HG03039 (cell line): ENCODE measurements at regions not wholly inside any gene's neighbourhood (a gene's known extent, or its start where the extent isn't known, plus 50 kb on each side); places are given as distances from the start of the nearest gene placed in this dataset.
"Not testable (repeated sequence)": the region's sequence is repeated elsewhere in the genome, so short reads cannot be mapped to it uniquely, and the experiment has no call there.

Experiments
- ATAC-seq: cut with Tn5 transposase; IDR thresholded peaks from one replicate; pipeline ENCODE4 v1.9.1; 2021; ENCODE audit warnings: mild to moderate bottlenecking, moderate library complexity; ENCODE audit not compliant: unreplicated experiment

DNA sequence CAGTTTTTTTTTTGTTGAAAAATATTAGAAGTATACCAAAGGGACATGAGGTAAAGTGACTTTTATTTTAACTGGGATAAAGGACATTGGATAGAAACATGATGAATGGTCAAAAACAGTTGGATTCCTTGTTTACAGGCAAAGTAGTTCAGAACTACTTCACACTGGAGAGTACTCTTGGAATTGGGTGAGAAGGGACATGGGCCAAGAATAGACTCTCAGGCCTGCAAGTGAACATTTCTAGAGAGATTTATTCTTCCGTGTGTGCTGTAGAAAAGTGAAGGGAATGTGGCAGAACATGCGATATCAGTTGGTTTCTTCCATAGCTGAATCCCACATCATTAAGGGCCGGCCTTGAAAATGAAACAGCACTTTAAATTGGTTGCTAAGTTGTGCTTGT, 290.5 kb downstream of the ADGRL2 start:
- ATAC-seq = no peak

DNA sequence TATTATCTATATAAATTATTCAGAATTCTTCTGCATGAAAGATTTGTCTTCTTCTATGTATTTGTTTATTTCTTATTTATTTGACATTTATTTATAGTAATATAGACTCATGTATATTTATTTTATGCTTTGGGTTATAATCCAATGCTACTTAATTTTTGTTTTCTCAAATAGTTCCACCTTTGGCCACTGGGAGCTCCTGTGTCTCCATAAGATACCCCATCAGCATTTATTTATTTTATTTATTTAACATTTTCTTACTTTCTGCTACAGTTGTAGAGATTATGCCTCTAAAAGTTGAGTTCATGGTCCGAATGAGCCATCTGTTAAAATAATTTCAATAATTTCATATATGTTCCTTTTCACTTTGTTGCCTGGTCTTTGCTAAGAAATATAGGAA, 289.4 kb downstream of the ADGRL2 start:
- no peak for ATAC-seq

DNA sequence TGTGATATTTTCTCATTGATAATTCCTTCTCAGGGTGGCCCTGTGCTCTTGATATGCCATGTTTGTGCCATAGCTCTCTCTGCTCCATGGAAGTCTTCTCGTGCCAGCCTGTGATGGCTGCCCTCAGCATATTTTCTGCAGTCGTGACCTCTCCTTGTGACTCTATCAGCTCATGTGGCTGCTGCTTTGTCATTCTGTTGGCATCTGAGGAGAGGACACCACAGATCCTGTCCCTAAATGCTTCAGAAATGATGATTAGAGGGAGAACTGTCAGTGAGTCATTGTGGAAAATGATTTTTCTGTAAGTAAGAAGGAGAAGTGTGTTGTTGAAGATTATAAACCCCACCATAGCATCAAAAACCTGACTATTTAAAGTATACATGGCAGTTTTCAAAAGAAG, 286.0 kb downstream of the ADGRL2 start:
- no peak for ATAC-seq

DNA sequence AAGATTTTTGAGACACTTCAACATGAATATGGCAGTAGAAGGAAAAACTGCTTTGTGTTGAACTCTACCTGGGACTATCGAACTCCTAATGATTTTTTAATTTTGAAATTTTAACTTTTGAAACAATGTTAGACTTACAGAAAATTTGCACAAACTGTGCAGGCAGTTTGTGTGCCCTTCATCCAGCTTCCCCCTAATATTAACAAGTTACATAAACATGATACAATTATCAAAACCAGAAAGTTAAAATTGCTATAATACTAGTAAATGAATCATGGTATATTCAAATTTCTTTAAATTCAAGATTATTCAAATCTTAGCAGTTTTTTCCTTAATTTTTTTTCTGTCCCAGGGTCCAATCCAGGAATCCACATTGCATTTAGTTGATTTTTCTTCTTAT, 278.9 kb downstream of the ADGRL2 start:
- no peak for ATAC-seq

DNA sequence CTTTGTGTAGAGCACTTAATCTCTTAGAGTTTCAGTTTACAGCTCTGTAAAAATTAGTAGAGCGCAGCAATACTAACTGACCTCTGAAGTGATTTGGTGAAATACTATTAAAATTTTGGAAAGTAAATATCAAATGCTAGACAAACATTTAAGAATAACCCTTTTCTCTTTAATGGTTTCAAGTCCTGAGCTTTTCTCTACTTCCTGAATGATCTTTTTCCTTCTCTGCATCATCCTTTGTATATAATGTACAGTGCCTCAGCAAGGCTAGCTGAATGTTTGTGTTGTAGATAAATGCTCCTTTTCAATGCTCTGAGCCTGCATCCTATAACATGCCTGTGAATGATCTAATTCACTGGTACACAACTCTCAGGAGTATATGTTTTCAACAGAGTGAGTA, 272.9 kb downstream of the ADGRL2 start:
- ATAC-seq = no peak

DNA sequence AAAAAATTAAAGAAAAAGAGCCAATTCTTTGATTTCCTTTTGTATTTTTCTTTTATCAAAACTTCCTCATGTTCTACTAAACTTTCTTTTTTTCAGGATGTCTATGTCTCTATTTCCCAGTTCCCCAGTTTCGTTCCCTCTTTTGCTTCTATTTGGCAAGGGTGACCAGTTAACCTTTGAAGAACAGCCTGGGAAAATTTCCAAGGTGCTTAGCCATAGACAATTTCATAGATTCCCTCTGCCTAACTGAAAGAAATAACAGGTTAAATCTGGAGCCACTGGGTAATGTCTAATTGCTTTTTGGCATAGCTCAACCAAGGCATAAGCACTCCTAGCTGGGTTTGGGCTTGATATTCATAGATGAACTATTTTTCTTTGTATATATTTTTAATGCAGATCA, 272.3 kb downstream of the ADGRL2 start:
- no peak for ATAC-seq

DNA sequence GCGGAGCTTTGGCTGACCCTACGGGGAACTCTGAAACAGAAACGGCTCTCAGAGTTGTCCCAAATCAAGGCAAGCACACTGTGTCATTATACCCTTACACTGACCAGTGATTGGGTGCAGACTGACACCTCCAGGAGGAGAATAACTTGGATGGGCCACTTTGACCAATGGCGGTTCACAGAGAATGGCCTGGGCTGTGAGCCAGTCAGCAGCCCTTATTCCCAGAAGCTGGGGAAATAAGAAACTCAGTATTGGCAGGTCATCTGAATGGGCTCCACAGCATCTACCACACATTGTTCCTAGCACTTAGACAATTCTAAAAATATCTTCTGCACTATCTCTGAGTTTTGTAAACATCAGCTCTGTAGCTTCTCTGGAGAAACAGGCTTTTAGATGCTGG, 265.2 kb downstream of the ADGRL2 start:
- ATAC-seq = no peak

DNA sequence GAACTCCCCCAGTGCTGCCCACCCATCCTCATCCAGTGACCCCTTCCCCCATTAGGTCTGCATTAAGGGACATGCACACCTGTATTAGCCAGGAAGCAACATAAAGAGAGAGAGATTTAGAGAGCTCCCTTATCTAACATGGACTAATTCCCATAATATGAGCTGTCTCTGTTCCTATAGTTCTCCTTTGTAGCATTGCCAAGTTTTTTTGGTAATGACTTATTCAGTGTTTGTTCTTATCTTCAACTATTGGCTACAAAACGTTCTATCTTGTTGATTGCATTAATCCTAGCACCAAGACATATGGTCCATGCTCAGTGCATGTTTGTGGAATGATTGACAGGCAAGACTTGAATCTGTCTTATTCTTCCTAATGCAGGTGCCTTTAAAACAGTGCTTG, 264.0 kb downstream of the ADGRL2 start:
- ATAC-seq = no peak

DNA sequence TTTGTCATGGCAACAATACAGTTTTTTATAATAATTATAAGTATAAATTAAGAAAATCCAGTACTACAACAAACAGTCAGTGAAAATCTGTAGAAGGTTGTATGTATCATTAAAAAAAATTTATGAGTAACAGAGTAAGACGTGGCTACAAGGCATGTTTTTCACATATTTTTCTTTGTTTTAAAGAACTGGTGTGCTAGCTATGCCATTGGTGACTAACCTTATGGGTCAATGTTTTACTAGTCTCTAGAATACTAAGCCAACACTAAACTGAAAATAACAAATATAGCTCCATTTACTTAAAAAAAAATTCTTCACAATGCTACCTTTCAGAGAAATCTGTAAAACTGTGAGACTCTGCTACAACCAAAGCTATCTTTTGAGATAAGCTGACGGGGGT, 261.5 kb downstream of the ADGRL2 start:
- ATAC-seq = no peak

DNA sequence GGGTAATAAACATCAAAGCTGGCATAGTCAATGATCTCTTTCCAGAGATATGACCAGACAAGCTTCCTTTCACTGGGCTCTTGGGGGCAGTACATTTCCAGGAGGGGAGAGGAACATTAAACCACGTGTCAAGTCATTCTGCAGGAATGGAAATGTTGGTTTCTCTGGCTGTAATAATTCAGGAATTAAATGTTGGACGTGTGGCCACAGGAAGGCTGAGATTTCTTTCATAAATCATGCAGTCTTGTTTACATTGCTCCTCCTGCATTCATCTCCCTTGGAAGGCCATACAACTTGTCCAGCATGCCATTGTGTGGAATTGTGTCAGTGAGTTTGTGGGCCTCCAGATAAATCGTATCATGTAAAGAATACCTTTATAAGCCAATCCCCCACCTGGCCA, 259.2 kb downstream of the ADGRL2 start:
- ATAC-seq = no peak

DNA sequence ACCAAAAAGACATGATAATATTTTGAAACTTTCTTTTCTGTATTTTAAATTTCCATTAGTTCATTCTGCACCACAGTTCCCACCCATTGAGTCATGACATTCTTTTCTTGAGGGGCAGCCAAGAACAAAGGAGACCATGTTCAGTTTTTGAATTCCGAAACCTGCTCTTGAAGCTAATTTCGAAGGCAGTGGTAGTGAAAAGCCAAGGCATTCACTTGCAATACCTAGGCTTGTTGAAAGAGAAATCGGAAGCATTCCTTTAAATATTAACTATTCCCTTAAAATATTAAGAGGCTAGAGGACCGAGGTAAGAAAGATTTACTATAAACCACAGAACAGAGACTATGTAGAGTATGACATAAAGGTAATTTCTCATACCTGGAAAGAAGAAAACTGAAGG, 256.3 kb downstream of the ADGRL2 start:
- ATAC-seq = no peak

DNA sequence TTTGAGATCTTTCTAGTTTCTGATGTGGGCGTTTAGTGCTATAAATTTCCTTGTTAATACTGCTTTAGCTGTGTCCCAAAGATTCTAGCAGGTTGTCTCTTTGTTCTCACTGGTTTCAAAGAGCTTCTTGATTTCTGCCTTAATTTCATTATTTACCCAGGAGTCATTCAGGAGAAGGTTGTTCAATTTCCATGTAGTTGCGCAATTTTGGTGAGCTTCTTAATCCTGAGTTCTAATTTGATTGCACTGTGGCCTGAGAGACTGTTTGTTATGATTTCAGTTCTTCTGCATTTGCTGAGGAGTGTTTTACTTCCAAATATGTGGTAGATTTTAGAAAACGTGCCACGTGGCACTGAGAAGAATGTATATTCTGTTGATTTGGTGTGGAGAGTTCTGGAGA, 254.6 kb downstream of the ADGRL2 start:
- ATAC-seq = not testable (repeated sequence)

DNA sequence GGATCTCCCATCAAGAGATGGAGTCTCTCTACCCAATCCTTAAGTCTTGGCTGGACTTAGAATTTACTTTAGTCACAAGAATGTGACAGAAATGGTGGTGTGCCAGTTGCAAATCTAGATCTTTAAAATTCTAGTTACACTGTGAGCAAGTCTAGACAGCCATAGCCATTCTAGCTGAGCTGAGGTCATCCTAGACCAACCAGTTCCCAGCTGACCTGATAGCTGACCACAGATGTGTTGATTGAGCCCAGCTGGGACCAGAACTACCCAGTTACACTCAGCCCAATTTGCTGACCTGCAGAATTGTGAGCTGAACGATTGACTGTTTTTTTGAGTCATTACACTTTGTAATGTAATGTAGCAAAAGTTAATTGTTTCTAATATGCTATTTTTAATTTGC, 251.8 kb downstream of the ADGRL2 start:
- ATAC-seq = no peak

DNA sequence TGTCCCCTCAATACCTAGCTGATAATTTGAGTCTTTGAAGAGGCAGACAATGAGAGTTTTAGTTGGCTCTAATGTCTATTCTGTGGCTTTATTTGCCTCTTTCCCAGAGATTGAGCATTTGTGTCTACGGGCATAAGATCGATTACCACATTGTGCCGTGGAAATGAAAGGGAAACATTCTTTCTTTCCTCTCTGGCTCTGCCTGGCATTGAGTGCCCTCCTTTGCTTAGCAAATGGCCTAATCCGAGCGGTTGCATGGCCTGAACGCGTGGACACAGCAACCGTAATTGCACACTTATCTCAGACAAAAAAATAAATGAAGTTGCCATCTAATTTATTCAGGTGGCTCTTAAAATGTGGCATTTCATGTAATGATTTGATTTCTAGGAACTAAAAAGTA, 247.9 kb downstream of the ADGRL2 start:
- no peak for ATAC-seq

DNA sequence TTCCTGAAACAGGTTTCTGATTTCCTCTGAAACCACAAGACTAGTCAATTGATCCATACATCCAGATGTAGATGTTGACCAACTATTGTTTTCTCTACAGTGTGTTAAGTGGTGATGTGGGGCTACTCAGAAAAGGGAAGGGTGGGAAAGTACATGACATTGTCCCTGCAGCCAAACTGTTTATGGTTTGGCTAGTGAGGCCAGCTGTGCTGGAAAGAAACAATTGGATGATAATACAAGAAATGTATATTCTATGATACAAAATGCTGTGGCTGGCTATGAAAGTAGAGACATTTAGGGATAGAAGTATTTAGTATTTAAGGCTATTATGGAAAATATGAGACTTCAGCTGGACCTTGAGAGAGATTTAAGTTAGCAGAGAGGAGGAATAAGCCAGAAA, 244.5 kb downstream of the ADGRL2 start:
- ATAC-seq = no peak

DNA sequence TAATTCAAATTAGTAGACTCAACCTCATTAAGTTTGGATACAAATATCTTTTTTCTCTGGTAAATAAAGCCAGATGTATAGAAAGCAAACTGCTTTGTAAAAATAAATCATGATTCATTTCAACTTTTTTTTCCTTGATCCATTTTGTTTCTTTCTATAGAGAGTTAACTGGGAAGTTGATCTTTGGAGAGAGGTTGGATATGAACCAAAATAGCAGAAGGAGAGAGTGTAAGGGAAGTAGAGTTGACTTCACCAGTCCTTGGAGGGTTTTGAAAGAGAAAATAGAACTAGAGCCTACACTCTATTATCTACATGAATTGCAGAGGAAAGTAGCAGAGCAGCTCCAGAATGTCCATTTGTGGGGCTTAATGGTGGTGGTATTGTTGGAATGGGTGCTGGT, 243.8 kb downstream of the ADGRL2 start:
- no peak for ATAC-seq

DNA sequence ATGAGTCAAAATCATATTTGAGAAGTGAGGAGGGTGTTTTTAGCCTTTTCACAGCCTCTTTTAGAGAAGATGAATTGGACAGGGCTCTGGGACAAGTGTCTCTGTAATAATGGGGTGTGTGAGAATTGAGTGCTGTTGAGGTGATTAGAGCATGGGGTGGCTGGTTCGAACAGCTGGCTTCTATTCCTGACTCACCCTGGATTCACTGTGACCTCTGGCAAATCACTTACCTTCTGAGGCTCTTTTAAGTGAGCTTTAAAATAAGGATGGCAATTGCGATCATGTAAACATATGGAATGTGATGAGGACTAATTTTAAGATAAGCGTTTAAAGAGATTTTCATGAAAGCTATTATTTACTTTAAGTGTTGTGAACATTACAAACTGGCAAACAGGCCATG, 243.4 kb downstream of the ADGRL2 start:
- no peak for ATAC-seq

DNA sequence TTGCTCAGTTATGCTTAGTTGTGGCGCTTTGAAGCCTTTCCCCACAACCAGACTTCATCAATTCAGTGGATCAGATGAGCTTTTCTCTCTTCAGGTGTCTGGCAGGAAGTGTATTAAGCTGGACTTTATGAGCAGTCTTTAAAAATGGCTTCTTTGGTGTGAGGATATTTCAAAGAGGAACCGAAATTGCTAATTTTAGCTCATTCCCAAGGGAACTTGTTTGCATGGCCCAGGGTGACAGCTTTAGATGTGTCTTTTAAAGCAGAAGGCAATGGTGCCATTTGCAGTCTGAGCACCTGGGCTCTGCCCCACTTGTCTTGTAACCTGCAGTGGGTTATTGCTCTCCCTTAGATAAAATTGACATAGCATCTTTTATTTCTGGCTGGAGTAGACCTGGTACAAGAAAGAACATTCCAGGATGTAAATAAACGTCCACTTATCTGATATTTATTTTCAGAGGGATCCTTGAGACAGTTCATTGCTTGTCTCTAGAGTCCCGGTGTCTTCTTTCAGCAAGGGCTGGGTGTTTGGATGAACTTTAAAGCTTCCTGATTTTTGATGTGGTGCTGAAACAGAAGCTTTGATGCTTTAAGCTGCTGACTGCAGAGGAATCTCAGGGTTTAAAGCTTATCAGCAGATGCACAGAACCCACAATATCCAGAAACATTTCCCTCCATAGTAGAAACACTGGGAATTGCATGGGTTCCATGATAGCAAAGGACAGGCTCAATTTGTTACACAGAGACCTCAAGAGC, 241.7 kb downstream of the ADGRL2 start:
- no peak for ATAC-seq
